Astrocyte of the spinal cord (primary cell): ENCODE measurements at regions not wholly inside any gene's neighbourhood (a gene's known extent, or its start where the extent isn't known, plus 50 kb on each side); places are given as distances from the start of the nearest gene placed in this dataset.
"Not testable (repeated sequence)": the region's sequence is repeated elsewhere in the genome, so short reads cannot be mapped to it uniquely, and the experiment has no call there.

ENCODE experiments used
- DNase-seq: peaks from one replicate; pipeline ENCODE4 v3.0.0; 2011; ENCODE audit warnings: low read depth, low spot score
- H3K4me3 ChIP-seq: 2 replicates; pipeline ENCODE4 v1.5.1; 2011; ENCODE audit warnings: low read depth, mild to moderate bottlenecking, low read length, moderate library complexity
- in situ Hi-C: cut with HindIII; loops from 2 replicates; pipeline ENCODE4 v1.10.0; 2017; ENCODE audit warnings: low sequenced_read_pairs

- in situ Hi-C loops, H3K4me3 ChIP-seq: not testable (repeated sequence)
Measured at GRCh38 chr20:29604163-29604562, 1653.3 kb upstream of the DEFB115 start.

GRCh38 chr20:29606171-29606570 is 1651.3 kb upstream of the DEFB115 start:
- H3K4me3 ChIP-seq, DNase-seq, in situ Hi-C loops: not testable (repeated sequence)

More at GRCh38 chr20:29604163-29604562, 1653.3 kb upstream of the DEFB115 start:
- not testable (repeated sequence) for DNase-seq

- H3K4me3 ChIP-seq, in situ Hi-C loops, DNase-seq: not testable (repeated sequence)
Measured at GRCh38 chr20:29629395-29629794, 1628.1 kb upstream of the DEFB115 start.
